ENCODE measurements at regions not wholly inside any gene's neighbourhood (a gene's known extent, or its start where the extent isn't known, plus 50 kb on each side); places are given as distances from the start of the nearest gene placed in this dataset.

- Histone ChIP-seq H3K4me2 (ENCODE audit: low read length) (no peak overlapping the region), H3K4me3 (ENCODE audit: low read length) (no peak overlapping the region), H3K9me3 (ENCODE audit: insufficient read depth, low read length) (no peaks in the 10 kb centered on the region), H3K27me3 (ENCODE audit: low read depth, low read length) (peaks cover 73% of the 10 kb centered on the region), H2AFZ (ENCODE audit: low read depth, low read length) (no peak overlapping the region), H3K27ac (ENCODE audit: low read length) (no peak overlapping the region), H3K79me2 (ENCODE audit: low read length) (no peaks in the 10 kb centered on the region), H3K9ac (ENCODE audit: low read length) (no peak overlapping the region), H4K20me1 (ENCODE audit: insufficient read depth, low read length) (peaks cover 4% of the 10 kb centered on the region; the same call in 1 of the 2 replicates), H3K4me1 (ENCODE audit: low read length) (no peaks in the 10 kb centered on the region), H3K36me3 (replicated peaks; ENCODE audit: low read depth, low read length) (no peaks in the 10 kb centered on the region)
- TF ChIP-seq EZH2phosphoT487 (IDR thresholded peaks at IDR 0.05; ENCODE audit: low read depth): no peak
- no peak for TF ChIP-seq CTCF (IDR thresholded peaks at IDR 0.05; ENCODE audit: low read depth, low read length)
Observed at GRCh38 chr17:34504814-34505484, 74.4 kb upstream of the TMEM132E start.

GRCh38 chr17:34503528-34504195, 75.7 kb upstream of the TMEM132E start:
- peaks cover 63% of the 10 kb centered on the region for H3K27me3 ChIP-seq (ENCODE audit: low read depth, low read length)
- H3K79me2 ChIP-seq (ENCODE audit: low read length): no peaks in the 10 kb centered on the region

GRCh38 chr17:34502426-34502825, 77.0 kb upstream of the TMEM132E start:
- TF ChIP-seq EZH2phosphoT487 (IDR thresholded peaks at IDR 0.05; ENCODE audit: low read depth) (no peak), CTCF (IDR thresholded peaks at IDR 0.05; ENCODE audit: low read depth, low read length) (no peak)
- Histone ChIP-seq H3K27ac (ENCODE audit: low read length) (no peak overlapping the region), H3K4me1 (ENCODE audit: low read length) (no peaks in the 10 kb centered on the region), H3K9ac (ENCODE audit: low read length) (no peak overlapping the region), H3K79me2 (ENCODE audit: low read length) (no peaks in the 10 kb centered on the region), H3K4me2 (ENCODE audit: low read length) (no peak overlapping the region), H2AFZ (ENCODE audit: low read depth, low read length) (no peak overlapping the region), H3K27me3 (ENCODE audit: low read depth, low read length) (peaks cover 68% of the 10 kb centered on the region), H3K36me3 (replicated peaks; ENCODE audit: low read depth, low read length) (no peaks in the 10 kb centered on the region), H3K9me3 (ENCODE audit: insufficient read depth, low read length) (no peaks in the 10 kb centered on the region), H3K4me3 (ENCODE audit: low read length) (no peak overlapping the region), H4K20me1 (ENCODE audit: insufficient read depth, low read length) (peaks cover 4% of the 10 kb centered on the region; the same call in 1 of the 2 replicates)

More at GRCh38 chr17:34503528-34504195, 75.7 kb upstream of the TMEM132E start:
- no peak overlapping the region for H3K4me2 ChIP-seq (ENCODE audit: low read length)
- peaks cover 4% of the 10 kb centered on the region; the same call in 1 of the 2 replicates for H4K20me1 ChIP-seq (ENCODE audit: insufficient read depth, low read length)
- TF ChIP-seq CTCF (IDR thresholded peaks at IDR 0.05; ENCODE audit: low read depth, low read length) (no peak), EZH2phosphoT487 (IDR thresholded peaks at IDR 0.05; ENCODE audit: low read depth) (no peak)
- no peaks in the 10 kb centered on the region for H3K4me1 ChIP-seq (ENCODE audit: low read length)
- no peaks in the 10 kb centered on the region for H3K36me3 ChIP-seq (replicated peaks; ENCODE audit: low read depth, low read length)
- H3K27ac ChIP-seq (ENCODE audit: low read length): no peak overlapping the region
- no peak overlapping the region for H2AFZ ChIP-seq (ENCODE audit: low read depth, low read length)
- no peaks in the 10 kb centered on the region for H3K9me3 ChIP-seq (ENCODE audit: insufficient read depth, low read length)
- no peak overlapping the region for H3K4me3 ChIP-seq (ENCODE audit: low read length)
- no peak overlapping the region for H3K9ac ChIP-seq (ENCODE audit: low read length)

- H2AFZ ChIP-seq (ENCODE audit: low read depth, low read length): no peak overlapping the region
- H4K20me1 ChIP-seq (ENCODE audit: insufficient read depth, low read length): peaks cover 8% of the 10 kb centered on the region; the same call in 1 of the 2 replicates
- H3K9ac ChIP-seq (ENCODE audit: low read length): no peak overlapping the region
- H3K27me3 ChIP-seq (ENCODE audit: low read depth, low read length): peaks cover 71% of the 10 kb centered on the region
- no peak overlapping the region for H3K4me3 ChIP-seq (ENCODE audit: low read length)
- H3K27ac ChIP-seq (ENCODE audit: low read length): no peak overlapping the region
- H3K4me2 ChIP-seq (ENCODE audit: low read length): no peak overlapping the region
- no peaks in the 10 kb centered on the region for H3K9me3 ChIP-seq (ENCODE audit: insufficient read depth, low read length)
- no peak for TF ChIP-seq CTCF (IDR thresholded peaks at IDR 0.05; ENCODE audit: low read depth, low read length)
- TF ChIP-seq EZH2phosphoT487 (IDR thresholded peaks at IDR 0.05; ENCODE audit: low read depth): no peak
- no peaks in the 10 kb centered on the region for H3K36me3 ChIP-seq (replicated peaks; ENCODE audit: low read depth, low read length)
- no peaks in the 10 kb centered on the region for H3K79me2 ChIP-seq (ENCODE audit: low read length)
- no peaks in the 10 kb centered on the region for H3K4me1 ChIP-seq (ENCODE audit: low read length)
Observed at GRCh38 chr17:34499576-34499975, 79.8 kb upstream of the TMEM132E start.

All from OCI-LY3 (cell line).